ENCODE measurements at regions not wholly inside any gene's neighbourhood (a gene's known extent, or its start where the extent isn't known, plus 50 kb on each side); places are given as distances from the start of the nearest gene placed in this dataset.

- H3K79me2 ChIP-seq (ENCODE audit: control insufficient read depth, insufficient read depth, low read length), result no peaks in the 10 kb centered on the region
- no peak overlapping the region for H3K27ac ChIP-seq (ENCODE audit: insufficient read depth, low read depth, low read length)
- DNase-seq (ENCODE audit: low read depth, low spot score) (no peak), FAIRE-seq (no peak)
- H3K27me3 ChIP-seq (ENCODE audit: control insufficient read depth in 2 of 2, insufficient read depth in 2 of 2, low read length in 2 of 2), result no peaks in the 10 kb centered on the region
- dilution Hi-C loops (cut with MboI; ENCODE audit: extremely low pct_ligation_motif_present, low sequenced_read_pairs), result no loop called here
- H2AFZ ChIP-seq (ENCODE audit: low read depth, low read length), result no peak overlapping the region
- no peak overlapping the region for H3K9ac ChIP-seq (replicated peaks; ENCODE audit: extremely low read depth, insufficient read depth, low read length)
- TF ChIP-seq, protein P1, sequence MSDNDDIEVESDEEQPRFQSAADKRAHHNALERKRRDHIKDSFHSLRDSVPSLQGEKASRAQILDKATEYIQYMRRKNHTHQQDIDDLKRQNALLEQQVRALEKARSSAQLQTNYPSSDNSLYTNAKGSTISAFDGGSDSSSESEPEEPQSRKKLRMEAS (IDR thresholded peaks at IDR 0.05; ENCODE audit: insufficient read depth, insufficient read length), result no peak
- no peak for TF ChIP-seq POLR2A (IDR thresholded peaks at IDR 0.05; ENCODE audit: low read depth, low read length)
- no peak for TF ChIP-seq FOS (IDR thresholded peaks at IDR 0.05; ENCODE audit: borderline replicate concordance, insufficient read depth, low read length)
- TF ChIP-seq EZH2 (IDR thresholded peaks at IDR 0.05; ENCODE audit: borderline replicate concordance, low read depth, low read length, severe bottlenecking), result no peak
- TF ChIP-seq GATA2 (IDR thresholded peaks at IDR 0.05; ENCODE audit: insufficient read depth, insufficient read length, low read depth, low read length), result no peak
- no peak for TF ChIP-seq CTCF (IDR thresholded peaks at IDR 0.05; ENCODE audit: extremely low read depth in 1 of 2, insufficient read depth in 1 of 2, low read depth in 1 of 2, low read length in 2 of 2)
- TF ChIP-seq MYC (IDR thresholded peaks at IDR 0.05; ENCODE audit: low read depth, low read length), result no peak
- TF ChIP-seq JUN (IDR thresholded peaks at IDR 0.05; ENCODE audit: borderline replicate concordance, insufficient read depth, insufficient read length, low read depth), result no peak
- TF ChIP-seq POLR2AphosphoS5 (IDR thresholded peaks at IDR 0.05; ENCODE audit: insufficient read depth, low read depth, low read length), result no peak
- H3K4me1 ChIP-seq (ENCODE audit: control insufficient read depth, extremely low read depth, insufficient read depth, low read length), result no peaks in the 10 kb centered on the region
- no peak overlapping the region for H3K4me2 ChIP-seq (ENCODE audit: insufficient read depth, low read length)
- no peaks in the 10 kb centered on the region for H4K20me1 ChIP-seq (replicated peaks; ENCODE audit: control insufficient read depth, extremely low read depth, insufficient read depth, low read length)
- peaks cover 5% of the 10 kb centered on the region for H3K9me3 ChIP-seq (replicated peaks; ENCODE audit: control insufficient read depth, insufficient read depth, low read length)
- BruUV-seq (replicated peaks), result no TSS peak
- H3K4me3 ChIP-seq (replicated peaks in 1 of 3; ENCODE audit: insufficient read depth in 1 of 3, low read depth in 1 of 3, low read length in 3 of 3), result no peak overlapping the region
- CTCF ChIA-PET, result no interaction called here
- no peaks in the 10 kb centered on the region for H3K9me1 ChIP-seq (replicated peaks; ENCODE audit: control insufficient read depth, extremely low read depth, insufficient read depth, low read length)
- POLR2A ChIA-PET, result no interaction called here
- intact Hi-C loops (cut with micrococcal nuclease), result no loop called here
- H3K36me3 ChIP-seq (ENCODE audit: control insufficient read depth in 2 of 2, extremely low read depth in 1 of 2, insufficient read depth in 2 of 2, low read length in 2 of 2), result no peaks in the 10 kb centered on the region
Measured at GRCh38 chr13:62920159-62920558, 1504.5 kb upstream of the PCDH20 start.

Measured in endothelial cell of umbilical vein (primary cell).